Occipital lobe (tissue), 1 donor: ENCODE measurements at regions not wholly inside any gene's neighbourhood (a gene's known extent, or its start where the extent isn't known, plus 50 kb on each side); places are given as distances from the start of the nearest gene placed in this dataset.
"Not testable (repeated sequence)": the region's sequence is repeated elsewhere in the genome, so short reads cannot be mapped to it uniquely, and the experiment has no call there.

ENCODE experiments used
- DNase-seq: peaks from one replicate; lab custom pipeline; 2025; lab: John Stamatoyannopoulos, UW

GRCh38 chr5:162621726-162622263 lies 554.2 kb downstream of the GABRG2 start:
- DNase-seq = not testable (repeated sequence)

- DNase-seq = no peak
Observed at GRCh38 chr5:162624110-162624509, 556.5 kb downstream of the GABRG2 start.

DNA sequence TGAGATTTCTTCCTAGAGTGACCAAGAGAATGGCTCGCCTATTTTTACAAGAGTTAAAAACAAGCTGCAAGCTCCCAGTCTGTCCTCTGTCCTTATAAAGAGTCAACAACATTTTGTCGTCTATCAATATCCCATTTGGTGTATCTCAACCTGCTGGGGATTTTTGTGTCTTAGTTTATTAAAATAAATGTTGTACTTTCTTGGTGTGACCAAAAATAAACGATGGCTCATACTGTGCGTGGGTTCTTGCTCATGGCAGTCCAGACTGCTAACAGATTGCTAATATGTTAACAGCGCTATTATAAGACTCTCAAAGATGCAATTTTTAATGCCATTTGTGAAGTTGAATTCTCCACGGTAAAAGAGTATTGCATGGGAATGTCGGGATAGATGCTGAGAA lies 569.9 kb downstream of the GABRG2 start:
- DNase-seq = no peak

- DNase-seq = no peak
Observed at GRCh38 chr5:162638849-162639248, 571.3 kb downstream of the GABRG2 start.

- DNase-seq = no peak
Observed at GRCh38 chr5:162641142-162641813, 573.7 kb downstream of the GABRG2 start.

- DNase-seq = no peak
Observed at GRCh38 chr5:162654661-162655405, 587.3 kb downstream of the GABRG2 start.

GRCh38 chr5:162657076-162657475 lies 589.5 kb downstream of the GABRG2 start:
- DNase-seq = no peak

- DNase-seq = no peak
Observed at GRCh38 chr5:162664846-162665245, 597.3 kb downstream of the GABRG2 start.

- no peak for DNase-seq
Observed at GRCh38 chr5:162668926-162669325, 601.4 kb downstream of the GABRG2 start.

DNA sequence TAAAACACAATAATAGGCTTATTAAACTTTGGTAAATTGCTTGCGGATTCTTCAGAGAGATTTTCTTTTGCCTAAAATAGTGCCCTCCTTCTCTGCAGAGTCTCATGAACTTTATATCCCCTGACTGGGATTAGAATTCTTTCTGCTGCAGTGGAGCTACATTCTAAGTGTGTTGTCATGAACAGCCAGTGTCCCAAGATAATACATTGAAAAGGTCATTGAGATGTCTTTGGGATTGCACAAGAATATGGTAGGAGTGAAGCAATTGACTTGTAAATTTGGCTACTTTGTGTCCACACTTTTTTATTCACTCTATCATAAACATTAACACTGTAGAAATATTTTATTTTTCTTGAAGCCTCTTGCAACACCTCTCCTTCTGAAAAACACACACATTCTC lies 604.5 kb downstream of the GABRG2 start:
- no peak for DNase-seq

GRCh38 chr5:162683284-162683683 lies 615.7 kb downstream of the GABRG2 start:
- no peak for DNase-seq

GRCh38 chr5:162684145-162684544 lies 616.6 kb downstream of the GABRG2 start:
- no peak for DNase-seq

GRCh38 chr5:162685302-162685701 lies 617.7 kb downstream of the GABRG2 start:
- no peak for DNase-seq

DNA sequence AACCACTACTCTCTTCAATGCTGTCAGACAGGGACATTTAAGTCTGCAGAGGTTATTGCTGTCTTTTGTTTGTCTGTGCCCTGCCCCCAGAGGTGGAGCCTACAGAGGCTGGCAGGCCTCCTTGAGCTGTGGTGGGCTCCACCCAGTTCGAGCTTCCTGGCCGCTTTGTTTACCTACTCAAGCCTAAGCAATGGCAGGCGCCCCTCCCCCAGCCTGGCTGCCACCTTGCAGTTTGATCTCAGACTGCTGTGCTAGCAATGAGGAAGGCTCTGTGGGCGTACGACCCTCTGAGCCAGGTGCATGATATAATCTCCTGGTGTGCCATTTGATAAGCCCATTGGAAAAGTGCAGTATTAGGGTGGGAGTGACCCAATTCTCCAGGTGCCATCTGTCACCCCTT lies 628.7 kb downstream of the GABRG2 start:
- DNase-seq = not testable (repeated sequence)

DNA sequence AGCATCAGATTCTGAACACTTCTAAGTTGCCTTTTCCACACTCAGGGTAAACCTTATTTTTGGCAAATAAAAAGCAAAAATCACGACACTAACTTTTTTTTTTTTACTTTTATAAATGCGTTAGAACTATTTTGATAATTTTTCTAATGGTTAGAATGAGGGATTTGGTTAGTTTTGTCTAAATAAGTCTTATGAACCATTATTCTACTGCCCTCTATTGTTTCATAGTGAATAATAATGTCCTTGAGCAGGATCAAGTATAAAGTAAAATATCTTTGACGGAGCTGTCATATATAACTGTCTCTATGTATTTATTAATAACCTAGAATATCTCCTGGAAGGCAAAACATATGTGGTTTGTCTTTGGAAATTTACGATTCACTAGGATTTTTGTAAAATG lies 631.8 kb downstream of the GABRG2 start:
- DNase-seq = no peak

DNA sequence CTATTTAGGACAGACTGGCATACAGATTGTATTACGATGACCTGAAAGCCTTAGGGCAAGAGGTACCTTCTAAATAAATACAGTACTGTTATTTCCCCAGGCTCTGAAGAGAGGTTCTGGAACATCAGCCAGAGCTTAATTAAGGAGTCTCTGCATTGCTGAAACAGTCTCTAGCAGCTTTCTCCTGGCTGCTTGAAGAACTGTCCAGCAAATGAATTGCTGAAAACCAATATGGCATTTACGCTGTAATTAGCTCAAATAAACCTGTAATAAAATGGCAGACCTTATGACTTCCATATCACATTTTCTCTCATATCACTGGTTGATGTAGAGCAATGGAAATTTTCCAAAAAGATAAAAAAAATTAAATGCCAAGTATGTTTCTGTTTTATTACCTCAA lies 636.3 kb downstream of the GABRG2 start:
- no peak for DNase-seq

GRCh38 chr5:162711244-162711643 lies 643.7 kb downstream of the GABRG2 start:
- no peak for DNase-seq

GRCh38 chr5:162719720-162720119 lies 652.1 kb downstream of the GABRG2 start:
- DNase-seq = no peak

- DNase-seq = no peak
Observed at GRCh38 chr5:162721125-162721524, 653.6 kb downstream of the GABRG2 start.

DNA sequence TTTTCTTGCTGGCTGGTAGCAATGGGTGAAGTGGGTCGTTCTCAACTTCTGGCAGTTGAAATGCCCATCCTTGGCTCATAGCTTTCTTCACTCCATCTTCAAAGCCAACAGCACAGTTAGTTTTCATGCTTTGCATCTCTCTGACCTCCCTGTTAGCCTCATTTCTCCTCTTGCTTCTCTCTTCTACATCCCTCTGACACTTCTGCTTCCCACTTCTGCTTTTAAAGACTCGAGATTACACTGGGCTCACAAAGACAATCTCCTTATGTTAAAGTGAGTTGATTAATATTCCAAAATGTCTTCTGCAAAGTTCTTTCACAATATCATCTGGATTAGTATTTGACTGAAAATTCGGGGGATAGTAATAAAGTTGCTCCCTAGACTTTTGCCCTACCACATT lies 684.8 kb upstream of the CCNG1 start:
- DNase-seq = no peak

GRCh38 chr5:162762119-162762518 lies 675.3 kb upstream of the CCNG1 start:
- DNase-seq = no peak

DNA sequence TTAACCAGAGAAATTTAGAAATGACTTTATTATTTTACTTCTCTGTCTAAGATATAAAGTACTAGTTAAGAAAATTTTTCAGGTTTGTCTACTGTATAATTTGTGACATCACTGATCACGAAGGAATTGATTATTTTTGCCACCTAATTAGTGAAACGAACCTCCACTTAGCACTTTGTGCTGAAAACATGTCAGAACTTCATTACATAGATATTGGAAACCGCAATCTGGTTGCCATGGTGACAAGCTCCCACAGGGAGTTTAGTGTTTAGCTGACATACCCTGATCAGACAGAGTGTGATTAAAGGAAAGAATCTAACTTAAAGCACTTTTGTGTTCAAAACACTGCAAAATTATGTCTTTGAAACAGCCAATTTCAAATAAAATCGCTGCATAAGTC lies 668.4 kb upstream of the CCNG1 start:
- DNase-seq = no peak

GRCh38 chr5:162785673-162786072 lies 651.7 kb upstream of the CCNG1 start:
- no peak for DNase-seq
